HG03558 (cell line): ENCODE measurements at regions not wholly inside any gene's neighbourhood (a gene's known extent, or its start where the extent isn't known, plus 50 kb on each side); places are given as distances from the start of the nearest gene placed in this dataset.

ENCODE experiments used
- ATAC-seq: cut with Tn5 transposase; IDR thresholded peaks from one replicate; pipeline ENCODE4 v1.9.1; 2021; ENCODE audit warnings: moderate number of reproducible peaks; ENCODE audit not compliant: unreplicated experiment; ENCODE audit errors: extremely low read depth

GRCh38 chrX:69110116-69110530 lies 55.1 kb downstream of the PJA1 start:
- ATAC-seq: no peak

GRCh38 chrX:69109706-69110105 lies 55.5 kb downstream of the PJA1 start:
- no peak for ATAC-seq

- no peak for ATAC-seq
Observed at GRCh38 chrX:69109036-69109663, 56.1 kb downstream of the PJA1 start.

GRCh38 chrX:69107747-69108401 lies 57.4 kb downstream of the PJA1 start:
- ATAC-seq: no peak

GRCh38 chrX:69107231-69107739 lies 58.0 kb downstream of the PJA1 start:
- no peak for ATAC-seq

- no peak for ATAC-seq
Observed at GRCh38 chrX:69104756-69105434, 60.4 kb downstream of the PJA1 start.

GRCh38 chrX:69103539-69103938 lies 61.7 kb downstream of the PJA1 start:
- ATAC-seq: no peak

GRCh38 chrX:69102612-69103194 lies 62.5 kb downstream of the PJA1 start:
- no peak for ATAC-seq

GRCh38 chrX:69101683-69102251 lies 63.5 kb downstream of the PJA1 start:
- no peak for ATAC-seq

- ATAC-seq: no peak
Observed at GRCh38 chrX:69100478-69100877, 64.8 kb downstream of the PJA1 start.

- no peak for ATAC-seq
Observed at GRCh38 chrX:69097451-69098236, 67.6 kb downstream of the PJA1 start.

GRCh38 chrX:69096963-69097362 lies 68.3 kb downstream of the PJA1 start:
- no peak for ATAC-seq

GRCh38 chrX:69094977-69095669 lies 70.1 kb downstream of the PJA1 start:
- no peak for ATAC-seq

GRCh38 chrX:69093960-69094871 lies 71.0 kb downstream of the PJA1 start:
- no peak for ATAC-seq

GRCh38 chrX:69090022-69090421 lies 75.2 kb downstream of the PJA1 start:
- ATAC-seq: no peak

GRCh38 chrX:69089203-69089602 lies 76.0 kb downstream of the PJA1 start:
- ATAC-seq: no peak

- no peak for ATAC-seq
Observed at GRCh38 chrX:69088171-69088938, 76.9 kb downstream of the PJA1 start.

GRCh38 chrX:69085826-69086225 lies 79.4 kb downstream of the PJA1 start:
- no peak for ATAC-seq
